Omental fat pad (tissue), 3 donors: ENCODE measurements at regions not wholly inside any gene's neighbourhood (a gene's known extent, or its start where the extent isn't known, plus 50 kb on each side); places are given as distances from the start of the nearest gene placed in this dataset.

ENCODE experiments used
- ATAC-seq: fragments of 150-250 bp; one replicate; pipeline ENCODE4 v1.9.1; 2016; ENCODE audit warnings: mild to moderate bottlenecking, moderate library complexity; ENCODE audit not compliant: low FRiP score
- DNase-seq: peaks from one replicate; pipeline ENCODE4 v3.0.0-alpha.2; 2019; ENCODE audit warnings: low spot score
- CTCF ChIP-seq, 3 donors: fragments of 450-650 bp; IDR thresholded peaks; one replicate each; pipeline ENCODE4 v1.5.1; 2016 to 2017; ENCODE audit warnings: antibody characterized with exemption in 3 of 3, mild to moderate bottlenecking in 3 of 3, moderate library complexity in 2 of 3

GRCh38 chr15:31473385-31474058 is 146.9 kb downstream of the KLF13 start:
- no peak for ATAC-seq
- DNase-seq = no peak
- TF ChIP-seq CTCF (IDR thresholded peaks at IDR 0.05) = no peak

- TF ChIP-seq CTCF (IDR thresholded peaks at IDR 0.05) = no peak
- DNase-seq (no peak), ATAC-seq (no peak)
Measured at GRCh38 chr15:31474059-31474868, 147.6 kb downstream of the KLF13 start.

- ATAC-seq = no peak
- TF ChIP-seq CTCF (IDR thresholded peaks at IDR 0.05) = no peak
- no peak for DNase-seq
Measured at GRCh38 chr15:31476236-31476810, 149.7 kb downstream of the KLF13 start.

- TF ChIP-seq CTCF (IDR thresholded peaks at IDR 0.05) = no peak
- no peak for ATAC-seq
- DNase-seq = no peak
Measured at GRCh38 chr15:31476866-31477265, 150.2 kb downstream of the KLF13 start.

- no peak for ATAC-seq
- DNase-seq = no peak
- no peak for TF ChIP-seq CTCF (IDR thresholded peaks at IDR 0.05)
Measured at GRCh38 chr15:31477301-31477700, 150.7 kb downstream of the KLF13 start.

- no peak for TF ChIP-seq CTCF (IDR thresholded peaks at IDR 0.05)
- DNase-seq (no peak), ATAC-seq (no peak)
Measured at GRCh38 chr15:31477851-31478701, 151.4 kb downstream of the KLF13 start.
